ENCODE measurements at regions not wholly inside any gene's neighbourhood (a gene's known extent, or its start where the extent isn't known, plus 50 kb on each side); places are given as distances from the start of the nearest gene placed in this dataset.
"Not testable (repeated sequence)": the region's sequence is repeated elsewhere in the genome, so short reads cannot be mapped to it uniquely, and the experiment has no call there.

GRCh38 chr4:66202870-66203269 is 532.6 kb upstream of the EPHA5 start:
- no peak for DNase-seq (ENCODE audit: low spot score)
- no peak for FAIRE-seq

GRCh38 chr4:66197451-66197850 is 527.2 kb upstream of the EPHA5 start:
- no peak for DNase-seq (ENCODE audit: low spot score)
- no peak for FAIRE-seq

- DNase-seq (ENCODE audit: low spot score) (no peak), FAIRE-seq (no peak)
Measured at GRCh38 chr4:66193487-66193886, 523.2 kb upstream of the EPHA5 start.

- DNase-seq (ENCODE audit: low spot score) (no peak), FAIRE-seq (no peak)
Measured at GRCh38 chr4:66187175-66187720, 517.0 kb upstream of the EPHA5 start.

DNA sequence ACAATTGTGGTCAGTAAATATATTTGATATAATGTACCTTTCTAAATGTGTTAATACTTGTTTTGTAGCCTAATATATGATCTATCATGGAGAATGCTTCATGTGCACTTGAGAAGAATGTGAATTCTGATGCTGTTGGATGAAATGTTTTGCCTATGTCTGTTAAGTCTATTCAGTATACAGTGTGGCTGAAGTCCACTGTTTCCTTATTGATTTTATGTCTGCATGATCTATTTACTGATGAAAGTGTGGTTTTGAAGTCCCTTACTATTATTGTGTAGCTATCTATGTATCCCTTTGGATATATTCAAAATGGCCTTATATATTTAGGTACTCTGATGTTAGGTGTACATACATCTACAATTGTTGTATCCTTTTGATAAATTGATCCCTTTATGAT is 515.8 kb upstream of the EPHA5 start:
- FAIRE-seq = no peak
- DNase-seq (ENCODE audit: low spot score) = no peak

DNA sequence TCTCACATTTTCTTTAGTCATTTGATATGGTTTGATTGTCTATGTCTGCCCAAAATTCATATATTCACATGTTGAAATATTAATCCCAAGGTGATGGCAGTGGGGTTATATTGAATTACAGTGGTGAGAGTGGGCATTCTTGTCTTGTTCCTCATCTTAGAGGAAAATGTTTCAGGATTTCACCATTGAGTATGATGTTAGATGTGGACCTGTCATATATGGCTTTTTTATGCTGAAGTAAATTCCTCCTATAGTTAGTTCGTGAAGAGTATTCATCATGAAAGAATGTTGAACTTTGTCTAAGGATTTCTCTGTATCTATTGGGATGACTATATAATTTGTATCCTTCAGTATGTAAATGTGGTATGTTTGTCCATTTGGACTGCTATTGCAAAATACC is 512.3 kb upstream of the EPHA5 start:
- FAIRE-seq (no peak), DNase-seq (ENCODE audit: low spot score) (no peak)

DNA sequence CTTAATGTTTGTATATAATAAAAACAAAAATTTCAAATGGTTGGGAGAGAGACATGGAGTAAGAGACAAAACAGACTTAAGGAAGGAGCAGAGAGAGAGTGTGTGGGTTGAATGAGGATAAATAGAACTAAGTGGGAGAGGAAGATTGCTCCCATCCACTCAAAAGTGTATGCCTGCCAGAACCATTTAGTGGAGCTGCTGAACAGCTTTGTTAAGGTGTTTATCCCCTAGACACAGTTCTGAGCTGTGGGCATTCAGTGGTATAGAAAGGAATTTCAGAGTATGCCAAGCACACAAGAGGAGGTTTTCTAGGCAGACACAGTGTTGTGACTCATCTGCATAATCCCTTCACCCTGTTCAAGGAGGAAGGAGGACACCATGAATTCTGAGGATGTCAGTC is 508.6 kb upstream of the EPHA5 start:
- DNase-seq (ENCODE audit: low spot score) (peak; percentile 35), FAIRE-seq (no peak)

GRCh38 chr4:66169341-66169740 is 499.1 kb upstream of the EPHA5 start:
- no peak for DNase-seq (ENCODE audit: low spot score)
- no peak for FAIRE-seq

- no peak for DNase-seq (ENCODE audit: low spot score)
- no peak for FAIRE-seq
Measured at GRCh38 chr4:66164869-66165268, 494.6 kb upstream of the EPHA5 start.

- DNase-seq (ENCODE audit: low spot score) = no peak
Measured at GRCh38 chr4:66160606-66161005, 490.3 kb upstream of the EPHA5 start.

GRCh38 chr4:66157594-66157993 is 487.3 kb upstream of the EPHA5 start:
- no peak for FAIRE-seq
- no peak for DNase-seq (ENCODE audit: low spot score)

More at GRCh38 chr4:66160606-66161005, 490.3 kb upstream of the EPHA5 start:
- FAIRE-seq = no peak

GRCh38 chr4:66130042-66130441 is 459.8 kb upstream of the EPHA5 start:
- no peak for FAIRE-seq
- DNase-seq (ENCODE audit: low spot score) = no peak

- FAIRE-seq (no peak), DNase-seq (ENCODE audit: low spot score) (no peak)
Measured at GRCh38 chr4:66123831-66124413, 453.6 kb upstream of the EPHA5 start.

DNA sequence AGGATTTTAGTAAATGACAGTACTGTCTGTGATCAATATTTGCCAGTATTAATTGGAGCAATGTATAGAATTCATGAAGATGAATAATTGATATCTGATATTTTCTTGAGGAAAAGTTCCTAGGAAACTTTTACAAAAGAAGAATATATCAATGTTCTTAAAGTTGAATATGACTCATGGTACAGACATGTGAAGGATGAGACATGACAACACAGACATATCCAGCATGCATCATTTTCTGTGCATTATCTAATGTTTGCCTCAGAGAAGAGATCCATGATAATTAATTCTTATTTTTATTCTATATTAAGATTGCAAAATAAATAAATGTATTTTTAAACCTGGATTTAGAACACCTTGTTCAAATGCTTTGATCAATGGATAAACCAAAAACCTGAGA is 452.9 kb upstream of the EPHA5 start:
- DNase-seq (ENCODE audit: low spot score) (no peak), FAIRE-seq (no peak)

GRCh38 chr4:66115231-66115630 is 444.9 kb upstream of the EPHA5 start:
- not testable (repeated sequence) for DNase-seq (ENCODE audit: low spot score); FAIRE-seq

- DNase-seq (ENCODE audit: low spot score) (no peak), FAIRE-seq (no peak)
Measured at GRCh38 chr4:66108898-66109297, 438.6 kb upstream of the EPHA5 start.

DNA sequence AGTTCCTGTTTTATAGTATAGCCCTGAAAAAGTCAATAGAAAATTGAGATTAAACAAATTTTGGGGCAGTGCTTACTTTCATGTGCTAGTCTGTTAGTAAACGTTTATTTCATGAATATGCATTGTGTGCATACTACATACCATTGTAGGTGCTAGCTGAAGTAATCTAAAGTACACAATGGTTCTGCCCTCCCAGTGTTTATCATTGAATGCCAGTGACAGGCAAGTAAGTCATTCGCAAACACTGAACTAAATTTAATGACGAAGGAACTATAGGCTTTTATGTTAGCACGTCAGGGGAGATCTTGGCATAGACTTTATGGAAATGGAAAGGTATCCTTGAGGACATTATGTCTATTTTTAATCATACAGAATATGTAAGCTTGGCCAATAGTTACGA is 426.9 kb upstream of the EPHA5 start:
- FAIRE-seq (no peak), DNase-seq (ENCODE audit: low spot score) (no peak)

GRCh38 chr4:66095065-66095464 is 424.8 kb upstream of the EPHA5 start:
- DNase-seq (ENCODE audit: low spot score) = no peak

DNA sequence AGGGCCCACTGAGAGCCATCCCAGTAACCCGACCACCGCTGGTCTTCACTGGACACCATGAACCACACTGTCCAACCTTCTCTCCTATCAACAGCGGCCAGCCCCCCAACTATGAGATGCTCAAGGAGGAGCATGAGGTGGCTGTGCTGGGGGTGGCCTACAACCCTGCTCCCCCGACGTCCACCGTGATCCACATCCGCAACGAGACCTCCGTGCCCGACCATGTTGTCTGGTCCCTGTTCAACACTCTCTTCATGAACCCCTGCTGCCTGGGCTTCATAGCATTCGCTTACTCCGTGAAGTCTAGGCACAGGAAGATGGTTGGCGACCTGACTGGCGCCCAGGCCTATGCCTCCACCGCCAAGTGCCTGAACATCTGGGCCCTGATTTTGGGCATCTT is 423.8 kb upstream of the EPHA5 start:
- no peak for DNase-seq (ENCODE audit: low spot score)
- no peak for FAIRE-seq

More at GRCh38 chr4:66095065-66095464, 424.8 kb upstream of the EPHA5 start:
- FAIRE-seq = no peak

- no peak for DNase-seq (ENCODE audit: low spot score)
- no peak for FAIRE-seq
Measured at GRCh38 chr4:66091786-66092185, 421.5 kb upstream of the EPHA5 start.

DNA sequence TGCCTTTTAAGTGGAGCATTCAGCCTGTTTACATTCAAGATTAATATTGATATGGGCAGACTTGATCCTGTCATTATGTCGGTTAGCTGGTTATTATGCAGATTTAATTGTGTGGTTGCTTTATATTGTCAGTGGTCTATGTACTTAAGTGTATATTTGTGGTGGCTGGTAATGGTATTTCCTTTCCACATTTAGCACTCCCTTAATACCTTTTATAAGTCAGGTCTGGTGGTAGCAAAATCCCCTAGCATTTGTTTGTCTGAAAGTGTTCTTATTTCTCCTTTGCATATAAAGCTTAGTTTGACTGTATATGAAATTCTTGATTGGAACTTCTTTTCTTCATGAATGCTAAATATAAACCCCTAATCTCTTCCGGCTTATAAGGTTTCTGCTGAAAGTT is 403.7 kb upstream of the EPHA5 start:
- no peak for DNase-seq (ENCODE audit: low spot score)
- FAIRE-seq = no peak

GRCh38 chr4:66071911-66072310 is 401.6 kb upstream of the EPHA5 start:
- no peak for FAIRE-seq
- DNase-seq (ENCODE audit: low spot score) = no peak

- FAIRE-seq (no peak), DNase-seq (ENCODE audit: low spot score) (no peak)
Measured at GRCh38 chr4:66062921-66063320, 392.6 kb upstream of the EPHA5 start.

GRCh38 chr4:66062044-66062443 is 391.8 kb upstream of the EPHA5 start:
- DNase-seq (ENCODE audit: low spot score) = no peak

More at GRCh38 chr4:66062044-66062443, 391.8 kb upstream of the EPHA5 start:
- no peak for FAIRE-seq

All from RCC 7860 (cell line).